ENCODE measurements at regions not wholly inside any gene's neighbourhood (a gene's known extent, or its start where the extent isn't known, plus 50 kb on each side); places are given as distances from the start of the nearest gene placed in this dataset.
"Not testable (repeated sequence)": the region's sequence is repeated elsewhere in the genome, so short reads cannot be mapped to it uniquely, and the experiment has no call there.

DNA sequence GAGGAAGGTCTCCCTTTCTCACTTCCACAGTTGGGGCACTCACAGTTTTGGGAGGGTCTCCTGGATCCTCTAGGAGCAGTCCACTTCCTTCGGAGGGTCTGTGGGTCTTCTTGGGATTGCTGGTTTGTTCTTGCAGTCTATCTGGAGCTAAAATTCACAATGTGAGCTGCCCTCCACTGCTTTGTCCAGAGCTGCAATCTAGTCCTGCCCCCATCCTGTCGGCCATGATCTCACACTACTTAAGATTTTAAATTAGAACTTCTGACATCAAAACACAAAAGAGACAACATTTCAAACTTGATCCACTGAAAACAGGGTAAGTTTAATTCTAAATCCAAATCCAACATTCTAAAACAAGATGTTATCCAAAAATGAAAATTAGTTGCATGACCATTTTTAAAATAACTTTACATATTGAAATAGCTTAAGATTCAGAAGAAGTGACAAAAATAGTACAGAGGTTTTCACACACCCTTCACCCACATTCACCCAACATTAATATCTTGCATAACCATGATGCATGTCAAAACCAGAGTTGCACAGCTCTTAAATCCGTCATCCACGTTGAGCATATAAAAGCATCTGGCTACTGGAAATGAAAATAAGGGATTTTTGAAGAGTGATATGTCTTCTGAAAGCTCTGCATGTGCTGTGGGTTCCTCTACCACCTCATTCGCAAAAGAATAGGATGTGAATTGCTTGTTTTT lies 113.7 kb upstream of the EPB41L4A start:
- DNase-seq = no peak
- Histone ChIP-seq H3K36me3 (ENCODE audit: control insufficient read depth, insufficient read depth, low read length) (no peaks in the 10 kb centered on the region), H3K27me3 (replicated peaks; ENCODE audit: control insufficient read depth, insufficient read depth, low read length, poor library complexity, severe bottlenecking) (no peaks in the 10 kb centered on the region), H3K9me3 (ENCODE audit: control insufficient read depth, low read length) (no peaks in the 10 kb centered on the region), H3K4me1 (ENCODE audit: control insufficient read depth, insufficient read depth, low read length, poor library complexity, severe bottlenecking) (no peaks in the 10 kb centered on the region), H3K27ac (ENCODE audit: insufficient read depth, low read length, poor library complexity, severe bottlenecking) (no peak overlapping the region), H3K4me3 (ENCODE audit: insufficient read depth, low read depth, low read length, poor library complexity, severe bottlenecking) (no peak overlapping the region)

DNA sequence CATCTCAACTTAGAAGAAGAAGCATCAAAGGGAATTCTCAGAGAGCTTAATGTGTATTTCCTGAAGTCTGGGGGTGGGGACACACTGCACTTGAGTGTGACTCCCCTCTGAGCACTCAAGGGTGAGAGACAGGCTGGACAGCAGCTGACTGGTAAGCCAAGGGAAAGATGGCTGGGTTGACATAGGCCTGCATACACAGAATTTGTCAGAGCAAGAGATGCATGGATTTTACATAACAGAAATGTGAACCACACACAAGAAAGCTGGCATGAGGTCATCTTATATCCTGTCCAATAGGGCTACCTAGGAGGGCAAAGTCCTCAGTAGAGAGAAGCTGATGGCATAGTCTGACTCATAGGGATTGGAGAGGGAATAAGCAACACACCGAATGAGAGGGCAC lies 114.3 kb upstream of the EPB41L4A start:
- Histone ChIP-seq H3K27me3 (replicated peaks; ENCODE audit: control insufficient read depth, insufficient read depth, low read length, poor library complexity, severe bottlenecking) (no peaks in the 10 kb centered on the region), H3K4me1 (ENCODE audit: control insufficient read depth, insufficient read depth, low read length, poor library complexity, severe bottlenecking) (no peaks in the 10 kb centered on the region), H3K9me3 (ENCODE audit: control insufficient read depth, low read length) (no peaks in the 10 kb centered on the region), H3K4me3 (ENCODE audit: insufficient read depth, low read depth, low read length, poor library complexity, severe bottlenecking) (no peak overlapping the region), H3K36me3 (ENCODE audit: control insufficient read depth, insufficient read depth, low read length) (no peaks in the 10 kb centered on the region), H3K27ac (ENCODE audit: insufficient read depth, low read length, poor library complexity, severe bottlenecking) (no peak overlapping the region)
- DNase-seq = no peak

DNA sequence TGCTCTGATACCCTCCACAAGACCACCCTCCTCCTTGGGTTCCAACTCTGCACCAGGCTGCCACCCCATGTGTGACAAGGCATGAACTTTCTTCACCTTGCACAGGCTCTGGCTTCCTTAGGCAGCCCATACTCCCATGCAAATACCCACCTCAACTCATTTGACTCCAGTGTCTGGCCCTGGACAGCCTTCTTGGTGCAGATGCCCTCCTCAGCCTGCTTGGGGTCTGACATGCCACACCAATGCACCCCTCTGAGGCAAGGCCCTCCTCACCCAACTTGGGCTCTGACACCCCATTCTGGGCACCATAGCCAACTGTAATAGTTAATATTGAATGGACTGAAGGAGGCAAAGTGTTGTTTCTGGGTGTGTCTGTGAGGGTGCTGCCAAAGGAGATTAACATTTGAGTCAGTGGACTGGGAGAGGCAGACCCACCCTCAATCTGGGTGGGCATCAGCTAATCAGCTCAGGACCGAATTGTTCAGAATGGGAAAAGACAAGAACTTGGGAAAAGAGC lies 115.0 kb upstream of the EPB41L4A start:
- Histone ChIP-seq H3K9me3 (ENCODE audit: control insufficient read depth, low read length) (no peaks in the 10 kb centered on the region), H3K36me3 (ENCODE audit: control insufficient read depth, insufficient read depth, low read length) (no peaks in the 10 kb centered on the region), H3K4me3 (ENCODE audit: insufficient read depth, low read depth, low read length, poor library complexity, severe bottlenecking) (no peak overlapping the region), H3K4me1 (ENCODE audit: control insufficient read depth, insufficient read depth, low read length, poor library complexity, severe bottlenecking) (no peaks in the 10 kb centered on the region), H3K27ac (ENCODE audit: insufficient read depth, low read length, poor library complexity, severe bottlenecking) (no peak overlapping the region), H3K27me3 (replicated peaks; ENCODE audit: control insufficient read depth, insufficient read depth, low read length, poor library complexity, severe bottlenecking) (no peaks in the 10 kb centered on the region)
- no peak for DNase-seq

DNA sequence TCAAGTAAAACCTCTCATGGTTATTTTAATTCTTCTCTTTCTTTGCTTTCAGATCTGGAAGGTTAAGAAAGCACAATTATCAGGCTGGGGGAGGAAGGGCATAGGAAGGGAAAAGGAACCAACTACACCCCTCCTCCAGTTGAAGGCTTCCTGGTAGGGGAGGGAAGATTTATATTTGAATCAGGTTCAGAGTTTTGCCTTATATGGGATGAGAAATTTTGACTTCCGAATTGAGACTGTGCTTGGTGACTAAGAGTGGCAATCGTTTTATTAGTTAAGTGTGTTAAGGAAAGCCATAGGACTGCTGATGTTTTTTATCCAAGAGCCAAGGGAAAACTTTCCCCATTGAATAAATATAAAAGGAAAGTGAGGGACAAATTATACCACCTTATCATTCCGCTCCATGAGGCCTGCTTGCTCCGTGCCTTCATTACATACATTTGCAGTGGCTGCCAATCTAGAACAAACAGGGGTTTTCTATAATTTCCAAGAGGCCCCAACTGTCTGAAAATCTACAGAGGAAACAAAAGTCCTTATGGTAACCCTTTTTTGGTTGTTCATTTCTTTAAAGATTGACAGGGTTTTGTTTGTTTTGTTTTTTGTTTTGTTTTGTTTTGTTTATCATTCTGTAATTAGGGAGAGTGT lies 115.7 kb upstream of the EPB41L4A start:
- DNase-seq = no peak
- no peaks in the 10 kb centered on the region for H3K4me1 ChIP-seq (ENCODE audit: control insufficient read depth, insufficient read depth, low read length, poor library complexity, severe bottlenecking)
- H3K27me3 ChIP-seq (replicated peaks; ENCODE audit: control insufficient read depth, insufficient read depth, low read length, poor library complexity, severe bottlenecking) = no peaks in the 10 kb centered on the region
- no peaks in the 10 kb centered on the region for H3K9me3 ChIP-seq (ENCODE audit: control insufficient read depth, low read length)
- H3K36me3 ChIP-seq (ENCODE audit: control insufficient read depth, insufficient read depth, low read length) = no peaks in the 10 kb centered on the region
- no peak overlapping the region for H3K27ac ChIP-seq (ENCODE audit: insufficient read depth, low read length, poor library complexity, severe bottlenecking)
- H3K4me3 ChIP-seq (ENCODE audit: insufficient read depth, low read depth, low read length, poor library complexity, severe bottlenecking) = no peak overlapping the region

DNA sequence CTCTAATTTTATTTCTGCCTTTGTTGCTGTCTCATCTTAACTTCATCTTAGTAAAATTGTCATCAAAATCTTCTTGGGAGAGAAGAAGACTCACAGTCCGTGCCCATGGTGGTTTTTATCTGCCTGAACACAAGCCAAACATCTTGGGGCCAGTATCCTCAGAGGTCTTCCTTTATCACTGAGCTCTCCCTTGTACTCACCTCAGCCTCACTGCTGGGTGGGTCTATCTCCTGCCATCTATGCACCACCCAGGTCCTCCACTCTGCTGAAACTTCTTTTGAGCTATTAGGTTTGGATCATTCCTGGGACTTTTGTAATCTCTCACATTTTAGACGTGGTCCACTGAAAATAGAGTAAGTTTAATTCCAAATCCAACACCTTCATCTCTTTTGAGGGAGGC lies 116.3 kb upstream of the EPB41L4A start:
- H3K27me3 ChIP-seq (replicated peaks; ENCODE audit: control insufficient read depth, insufficient read depth, low read length, poor library complexity, severe bottlenecking) = no peaks in the 10 kb centered on the region
- no peak overlapping the region for H3K4me3 ChIP-seq (ENCODE audit: insufficient read depth, low read depth, low read length, poor library complexity, severe bottlenecking)
- no peak for DNase-seq
- no peaks in the 10 kb centered on the region for H3K4me1 ChIP-seq (ENCODE audit: control insufficient read depth, insufficient read depth, low read length, poor library complexity, severe bottlenecking)
- no peaks in the 10 kb centered on the region for H3K9me3 ChIP-seq (ENCODE audit: control insufficient read depth, low read length)
- H3K27ac ChIP-seq (ENCODE audit: insufficient read depth, low read length, poor library complexity, severe bottlenecking) = no peak overlapping the region
- no peaks in the 10 kb centered on the region for H3K36me3 ChIP-seq (ENCODE audit: control insufficient read depth, insufficient read depth, low read length)

GRCh38 chr5:112544558-112544957 lies 125.5 kb upstream of the EPB41L4A start:
- H3K4me1 ChIP-seq (ENCODE audit: control insufficient read depth, insufficient read depth, low read length, poor library complexity, severe bottlenecking); H3K36me3 ChIP-seq (ENCODE audit: control insufficient read depth, insufficient read depth, low read length); DNase-seq; H3K27ac ChIP-seq (ENCODE audit: insufficient read depth, low read length, poor library complexity, severe bottlenecking); H3K9me3 ChIP-seq (ENCODE audit: control insufficient read depth, low read length); H3K27me3 ChIP-seq (replicated peaks; ENCODE audit: control insufficient read depth, insufficient read depth, low read length, poor library complexity, severe bottlenecking); H3K4me3 ChIP-seq (ENCODE audit: insufficient read depth, low read depth, low read length, poor library complexity, severe bottlenecking): not testable (repeated sequence)

- H3K4me3 ChIP-seq (ENCODE audit: insufficient read depth, low read depth, low read length, poor library complexity, severe bottlenecking) = no peak overlapping the region
- H3K27ac ChIP-seq (ENCODE audit: insufficient read depth, low read length, poor library complexity, severe bottlenecking) = no peak overlapping the region
- H3K9me3 ChIP-seq (ENCODE audit: control insufficient read depth, low read length) = no peaks in the 10 kb centered on the region
- H3K36me3 ChIP-seq (ENCODE audit: control insufficient read depth, insufficient read depth, low read length) = no peaks in the 10 kb centered on the region
- DNase-seq = no peak
- H3K27me3 ChIP-seq (replicated peaks; ENCODE audit: control insufficient read depth, insufficient read depth, low read length, poor library complexity, severe bottlenecking) = no peaks in the 10 kb centered on the region
- no peaks in the 10 kb centered on the region for H3K4me1 ChIP-seq (ENCODE audit: control insufficient read depth, insufficient read depth, low read length, poor library complexity, severe bottlenecking)
These were observed 128.0 kb upstream of the EPB41L4A start for GRCh38 chr5:112546946-112547592.

GRCh38 chr5:112548246-112548881 lies 129.3 kb upstream of the EPB41L4A start:
- H3K9me3 ChIP-seq (ENCODE audit: control insufficient read depth, low read length) = no peaks in the 10 kb centered on the region
- H3K27me3 ChIP-seq (replicated peaks; ENCODE audit: control insufficient read depth, insufficient read depth, low read length, poor library complexity, severe bottlenecking) = no peaks in the 10 kb centered on the region
- no peaks in the 10 kb centered on the region for H3K4me1 ChIP-seq (ENCODE audit: control insufficient read depth, insufficient read depth, low read length, poor library complexity, severe bottlenecking)
- no peaks in the 10 kb centered on the region for H3K36me3 ChIP-seq (ENCODE audit: control insufficient read depth, insufficient read depth, low read length)
- no peak overlapping the region for H3K4me3 ChIP-seq (ENCODE audit: insufficient read depth, low read depth, low read length, poor library complexity, severe bottlenecking)
- no peak for DNase-seq
- H3K27ac ChIP-seq (ENCODE audit: insufficient read depth, low read length, poor library complexity, severe bottlenecking) = no peak overlapping the region

GRCh38 chr5:112549127-112549526 lies 130.1 kb upstream of the EPB41L4A start:
- no peak overlapping the region for H3K4me3 ChIP-seq (ENCODE audit: insufficient read depth, low read depth, low read length, poor library complexity, severe bottlenecking)
- H3K9me3 ChIP-seq (ENCODE audit: control insufficient read depth, low read length) = no peaks in the 10 kb centered on the region
- no peaks in the 10 kb centered on the region for H3K27me3 ChIP-seq (replicated peaks; ENCODE audit: control insufficient read depth, insufficient read depth, low read length, poor library complexity, severe bottlenecking)
- no peaks in the 10 kb centered on the region for H3K4me1 ChIP-seq (ENCODE audit: control insufficient read depth, insufficient read depth, low read length, poor library complexity, severe bottlenecking)
- no peak for DNase-seq
- no peaks in the 10 kb centered on the region for H3K36me3 ChIP-seq (ENCODE audit: control insufficient read depth, insufficient read depth, low read length)
- H3K27ac ChIP-seq (ENCODE audit: insufficient read depth, low read length, poor library complexity, severe bottlenecking) = no peak overlapping the region
